ENCODE measurements at regions not wholly inside any gene's neighbourhood (a gene's known extent, or its start where the extent isn't known, plus 50 kb on each side); places are given as distances from the start of the nearest gene placed in this dataset.

DNA sequence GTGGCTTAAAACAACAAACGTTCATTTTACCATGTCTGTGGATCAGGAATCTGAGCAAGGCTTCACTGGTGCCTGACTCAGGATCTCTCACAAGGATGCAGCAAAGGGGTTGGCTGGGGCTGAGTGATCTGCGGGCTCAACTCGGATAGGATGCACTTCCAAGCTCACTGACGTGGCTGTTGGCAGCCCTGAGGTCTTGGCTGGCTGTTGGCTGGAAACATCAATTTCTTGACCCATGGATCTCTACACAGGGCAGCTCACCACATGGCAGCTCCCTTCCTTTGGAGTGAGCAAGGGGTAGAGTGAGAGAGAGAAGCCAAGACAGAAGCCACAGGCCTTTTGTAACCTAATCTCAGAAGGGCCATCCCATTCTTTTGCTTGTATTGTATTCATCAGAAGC lies 202.1 kb downstream of the NXNL2 start:
- DNase-seq (no peak), ATAC-seq (no peak)
- Mint-ChIP-seq H3K4me3 (no peak overlapping the region), H3K27ac (no peak overlapping the region), H3K9me3 (no peaks in the 10 kb centered on the region), H3K36me3 (ENCODE audit: low read depth) (no peaks in the 10 kb centered on the region), H3K27me3 (peaks cover 6% of the 10 kb centered on the region), H3K4me1 (ENCODE audit: low read depth) (no peaks in the 10 kb centered on the region)
- intact Hi-C loops (cut with micrococcal nuclease), result no loop called here
- CTCF ChIA-PET, result no interaction called here
- TF ChIP-seq, protein P1, sequence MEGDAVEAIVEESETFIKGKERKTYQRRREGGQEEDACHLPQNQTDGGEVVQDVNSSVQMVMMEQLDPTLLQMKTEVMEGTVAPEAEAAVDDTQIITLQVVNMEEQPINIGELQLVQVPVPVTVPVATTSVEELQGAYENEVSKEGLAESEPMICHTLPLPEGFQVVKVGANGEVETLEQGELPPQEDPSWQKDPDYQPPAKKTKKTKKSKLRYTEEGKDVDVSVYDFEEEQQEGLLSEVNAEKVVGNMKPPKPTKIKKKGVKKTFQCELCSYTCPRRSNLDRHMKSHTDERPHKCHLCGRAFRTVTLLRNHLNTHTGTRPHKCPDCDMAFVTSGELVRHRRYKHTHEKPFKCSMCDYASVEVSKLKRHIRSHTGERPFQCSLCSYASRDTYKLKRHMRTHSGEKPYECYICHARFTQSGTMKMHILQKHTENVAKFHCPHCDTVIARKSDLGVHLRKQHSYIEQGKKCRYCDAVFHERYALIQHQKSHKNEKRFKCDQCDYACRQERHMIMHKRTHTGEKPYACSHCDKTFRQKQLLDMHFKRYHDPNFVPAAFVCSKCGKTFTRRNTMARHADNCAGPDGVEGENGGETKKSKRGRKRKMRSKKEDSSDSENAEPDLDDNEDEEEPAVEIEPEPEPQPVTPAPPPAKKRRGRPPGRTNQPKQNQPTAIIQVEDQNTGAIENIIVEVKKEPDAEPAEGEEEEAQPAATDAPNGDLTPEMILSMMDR (IDR thresholded peaks at IDR 0.05), result no peak
- POLR2A ChIA-PET, result no interaction called here

DNA sequence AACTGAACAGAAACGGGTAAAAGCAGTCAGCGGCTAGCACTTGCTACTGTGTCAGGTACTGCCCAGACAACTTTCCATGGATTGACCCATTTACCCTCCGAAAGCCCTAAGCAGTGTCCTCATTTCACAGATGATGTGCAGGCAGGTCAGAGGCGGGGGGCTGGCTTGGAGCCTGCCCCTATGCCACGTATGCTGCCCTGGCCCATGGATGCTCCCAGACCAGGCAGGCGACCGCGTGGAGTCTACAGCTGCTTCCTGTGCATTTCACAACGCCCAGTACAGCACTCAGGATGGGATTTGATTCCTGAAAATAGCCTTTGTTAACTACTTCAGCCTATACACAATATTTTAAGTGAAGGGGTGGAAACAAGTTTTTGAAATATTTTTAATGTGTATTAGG lies 202.9 kb downstream of the NXNL2 start:
- Mint-ChIP-seq H3K4me3 (no peak overlapping the region), H3K4me1 (ENCODE audit: low read depth) (no peaks in the 10 kb centered on the region), H3K36me3 (ENCODE audit: low read depth) (no peaks in the 10 kb centered on the region), H3K27me3 (peaks cover 6% of the 10 kb centered on the region), H3K27ac (no peak overlapping the region), H3K9me3 (no peaks in the 10 kb centered on the region)
- ChIA-PET CTCF (no interaction called here), POLR2A (no interaction called here)
- no peak for DNase-seq
- intact Hi-C loops (cut with micrococcal nuclease), result no loop called here
- TF ChIP-seq, protein P1 (IDR thresholded peaks at IDR 0.05), result no peak
- no peak for ATAC-seq

DNA sequence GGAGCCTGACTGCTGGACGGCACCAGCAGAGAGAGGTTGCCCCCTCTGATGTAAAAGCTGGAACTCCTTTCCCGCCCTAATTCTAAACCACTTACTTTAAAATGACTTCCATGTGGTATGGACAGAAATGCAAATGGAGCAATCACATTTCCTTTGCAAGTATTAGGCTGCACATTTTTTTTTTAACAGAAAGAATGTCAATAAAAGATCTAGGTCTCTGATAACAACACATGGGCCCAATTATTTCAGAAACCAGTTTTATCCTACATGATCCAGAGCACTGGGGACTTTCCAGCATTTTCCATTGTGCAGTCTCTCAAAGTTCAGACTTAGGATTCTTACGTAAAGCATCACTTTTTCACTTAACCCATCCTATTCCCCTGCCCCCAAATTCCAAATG lies 203.7 kb downstream of the NXNL2 start:
- DNase-seq, result no peak
- H3K9me3 Mint-ChIP-seq, result no peaks in the 10 kb centered on the region
- no peak overlapping the region for H3K4me3 Mint-ChIP-seq
- POLR2A ChIA-PET, result no interaction called here
- CTCF ChIA-PET, result no interaction called here
- ATAC-seq, result no peak
- no peak overlapping the region for H3K27ac Mint-ChIP-seq
- intact Hi-C loops (cut with micrococcal nuclease), result no loop called here
- H3K4me1 Mint-ChIP-seq (ENCODE audit: low read depth), result no peaks in the 10 kb centered on the region
- no peaks in the 10 kb centered on the region for H3K36me3 Mint-ChIP-seq (ENCODE audit: low read depth)
- TF ChIP-seq, protein P1 (IDR thresholded peaks at IDR 0.05), result no peak
- H3K27me3 Mint-ChIP-seq, result peaks cover 6% of the 10 kb centered on the region

DNA sequence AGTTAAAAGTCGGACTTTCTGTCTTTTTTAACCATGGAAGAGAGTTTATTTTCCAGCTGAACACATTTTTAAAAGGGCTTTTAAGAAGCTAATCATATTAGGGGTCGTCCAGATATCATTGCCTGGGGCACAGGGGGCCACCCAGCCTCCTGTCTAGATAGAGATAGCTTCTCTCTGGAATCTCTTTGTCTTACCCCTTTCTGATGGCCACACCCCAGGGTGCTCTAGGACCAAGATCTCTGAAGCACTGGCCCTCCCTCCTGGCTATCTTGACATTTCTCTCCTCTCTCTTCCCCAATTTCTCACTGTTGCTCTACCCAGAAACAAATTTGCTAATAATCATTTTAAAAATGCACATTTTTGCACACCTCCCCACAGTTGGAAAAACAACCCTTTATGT lies 204.4 kb downstream of the NXNL2 start:
- Mint-ChIP-seq H3K27ac (no peak overlapping the region), H3K4me1 (ENCODE audit: low read depth) (no peaks in the 10 kb centered on the region), H3K9me3 (no peaks in the 10 kb centered on the region), H3K27me3 (peaks cover 6% of the 10 kb centered on the region), H3K36me3 (ENCODE audit: low read depth) (no peaks in the 10 kb centered on the region), H3K4me3 (no peak overlapping the region)
- ChIA-PET CTCF (no interaction called here), POLR2A (no interaction called here)
- TF ChIP-seq, protein P1 (IDR thresholded peaks at IDR 0.05), result no peak
- ATAC-seq (no peak), DNase-seq (no peak)
- intact Hi-C loops (cut with micrococcal nuclease), result no loop called here

DNA sequence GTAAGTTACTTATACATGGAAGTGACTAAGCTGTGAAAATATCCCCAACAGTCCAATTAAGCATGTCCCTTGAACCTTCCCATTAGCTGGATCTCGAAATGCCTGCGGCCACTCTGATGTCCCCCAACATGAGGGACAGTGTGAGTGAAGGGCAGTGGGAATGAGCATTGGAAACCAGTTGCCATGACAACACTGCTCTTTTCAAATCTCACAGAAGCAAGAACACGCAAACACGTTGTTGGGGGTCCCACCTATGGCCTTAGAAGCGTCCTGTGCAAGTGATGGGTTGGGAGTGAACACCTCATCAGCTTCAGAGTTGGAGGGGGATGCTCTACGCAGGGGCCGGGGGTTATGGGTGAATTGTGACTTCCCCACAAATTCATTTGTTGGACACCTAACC lies 205.9 kb downstream of the NXNL2 start:
- intact Hi-C loops (cut with micrococcal nuclease), result loop anchor here (10.0 kb wide), 1 partner anchor 146 kb away; no protein-coding TSS in a partner anchor
- CTCF ChIA-PET, result interaction anchor here (0.9 kb wide), 1 partner anchor 149 kb away, joined by 3 read pairs; no protein-coding TSS in a partner anchor
- DNase-seq, result no peak
- TF ChIP-seq, protein P1 (IDR thresholded peaks at IDR 0.05), result no peak
- POLR2A ChIA-PET, result no interaction called here
- H3K4me3 Mint-ChIP-seq, result no peak overlapping the region
- ATAC-seq, result no peak
- H3K4me1 Mint-ChIP-seq (ENCODE audit: low read depth), result no peaks in the 10 kb centered on the region
- H3K27me3 Mint-ChIP-seq, result peaks cover 7% of the 10 kb centered on the region
- H3K36me3 Mint-ChIP-seq (ENCODE audit: low read depth), result no peaks in the 10 kb centered on the region
- H3K27ac Mint-ChIP-seq, result no peak overlapping the region
- no peaks in the 10 kb centered on the region for H3K9me3 Mint-ChIP-seq

All from activated CD8-positive, alpha-beta T cell treated with anti-CD3 and anti-CD28 coated beads for 36 hours (primary cell).